ENCODE measurements at regions not wholly inside any gene's neighbourhood (a gene's known extent, or its start where the extent isn't known, plus 50 kb on each side); places are given as distances from the start of the nearest gene placed in this dataset.

GRCh38 chr6:80961166-80961565 lies 791.3 kb downstream of the TENT5A start:
- TF ChIP-seq POLR2A (IDR thresholded peaks at IDR 0.05; ENCODE audit: low read depth, low read length) (no peak), POLR2AphosphoS5 (IDR thresholded peaks at IDR 0.05; ENCODE audit: low read depth, low read length) (no peak), TAF1 (IDR thresholded peaks at IDR 0.05; ENCODE audit: borderline replicate concordance, low read depth, low read length) (no peak)
